ENCODE measurements at regions not wholly inside any gene's neighbourhood (a gene's known extent, or its start where the extent isn't known, plus 50 kb on each side); places are given as distances from the start of the nearest gene placed in this dataset.

- TF ChIP-seq, protein P1, sequence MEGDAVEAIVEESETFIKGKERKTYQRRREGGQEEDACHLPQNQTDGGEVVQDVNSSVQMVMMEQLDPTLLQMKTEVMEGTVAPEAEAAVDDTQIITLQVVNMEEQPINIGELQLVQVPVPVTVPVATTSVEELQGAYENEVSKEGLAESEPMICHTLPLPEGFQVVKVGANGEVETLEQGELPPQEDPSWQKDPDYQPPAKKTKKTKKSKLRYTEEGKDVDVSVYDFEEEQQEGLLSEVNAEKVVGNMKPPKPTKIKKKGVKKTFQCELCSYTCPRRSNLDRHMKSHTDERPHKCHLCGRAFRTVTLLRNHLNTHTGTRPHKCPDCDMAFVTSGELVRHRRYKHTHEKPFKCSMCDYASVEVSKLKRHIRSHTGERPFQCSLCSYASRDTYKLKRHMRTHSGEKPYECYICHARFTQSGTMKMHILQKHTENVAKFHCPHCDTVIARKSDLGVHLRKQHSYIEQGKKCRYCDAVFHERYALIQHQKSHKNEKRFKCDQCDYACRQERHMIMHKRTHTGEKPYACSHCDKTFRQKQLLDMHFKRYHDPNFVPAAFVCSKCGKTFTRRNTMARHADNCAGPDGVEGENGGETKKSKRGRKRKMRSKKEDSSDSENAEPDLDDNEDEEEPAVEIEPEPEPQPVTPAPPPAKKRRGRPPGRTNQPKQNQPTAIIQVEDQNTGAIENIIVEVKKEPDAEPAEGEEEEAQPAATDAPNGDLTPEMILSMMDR (IDR thresholded peaks at IDR 0.05; ENCODE audit: low read depth, low read length, missing control alignments) = no peak
Observed at GRCh38 chr18:67586101-67586500, 69.6 kb upstream of the DSEL start.

DNA sequence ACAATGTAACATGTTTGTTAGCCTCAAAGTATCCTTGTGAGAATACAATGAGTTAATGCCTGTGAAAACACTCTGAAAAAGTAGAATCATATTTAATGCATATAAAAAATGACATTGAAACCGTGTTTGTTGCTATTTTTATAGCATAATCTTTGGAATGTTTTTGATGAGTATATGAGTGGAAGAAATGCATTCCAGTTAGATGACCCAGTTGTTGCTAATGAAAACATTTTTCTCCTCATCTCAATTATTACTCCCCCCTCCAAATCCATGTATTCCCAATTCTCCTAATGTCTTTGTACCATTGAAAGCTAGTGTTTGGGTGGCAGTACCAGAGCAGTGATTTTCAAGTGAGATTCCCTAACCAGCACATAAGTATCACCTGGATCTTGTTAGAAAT is 67.1 kb upstream of the DSEL start:
- TF ChIP-seq, protein P1 (IDR thresholded peaks at IDR 0.05; ENCODE audit: low read depth, low read length, missing control alignments) = no peak

More at GRCh38 chr18:67586101-67586500, 69.6 kb upstream of the DSEL start:
- DNase-seq (ENCODE audit: extremely low read depth, low read depth) = no peak
- H3K4me3 ChIP-seq (replicated peaks; ENCODE audit: low read depth, low read length) = no peak overlapping the region

DNA sequence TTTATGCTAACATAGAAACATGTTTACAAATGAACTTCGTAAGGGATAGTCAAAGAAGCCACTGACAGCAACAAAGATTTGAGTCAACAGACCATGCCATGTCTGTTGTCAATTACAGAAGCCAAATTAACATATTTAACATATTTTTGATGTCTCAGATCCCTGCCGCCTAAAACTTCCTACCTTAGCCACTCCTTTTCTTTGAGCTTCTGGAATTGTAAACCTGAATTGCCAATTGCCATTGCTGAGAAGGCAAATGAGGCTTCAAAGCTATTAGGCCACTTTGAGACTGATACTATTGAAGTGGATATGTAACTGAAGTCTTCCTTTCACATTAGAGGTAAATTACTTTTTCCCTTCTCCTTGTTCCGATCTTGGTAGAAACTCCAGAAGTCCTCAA is 66.0 kb upstream of the DSEL start:
- DNase-seq (ENCODE audit: extremely low read depth, low read depth) = no peak
- H3K4me3 ChIP-seq (replicated peaks; ENCODE audit: low read depth, low read length) = no peak overlapping the region
- TF ChIP-seq, protein P1 (IDR thresholded peaks at IDR 0.05; ENCODE audit: low read depth, low read length, missing control alignments) = no peak

More for the DNA sequence above, 67.1 kb upstream of the DSEL start:
- DNase-seq (ENCODE audit: extremely low read depth, low read depth) = no peak
- no peak overlapping the region for H3K4me3 ChIP-seq (replicated peaks; ENCODE audit: low read depth, low read length)

DNA sequence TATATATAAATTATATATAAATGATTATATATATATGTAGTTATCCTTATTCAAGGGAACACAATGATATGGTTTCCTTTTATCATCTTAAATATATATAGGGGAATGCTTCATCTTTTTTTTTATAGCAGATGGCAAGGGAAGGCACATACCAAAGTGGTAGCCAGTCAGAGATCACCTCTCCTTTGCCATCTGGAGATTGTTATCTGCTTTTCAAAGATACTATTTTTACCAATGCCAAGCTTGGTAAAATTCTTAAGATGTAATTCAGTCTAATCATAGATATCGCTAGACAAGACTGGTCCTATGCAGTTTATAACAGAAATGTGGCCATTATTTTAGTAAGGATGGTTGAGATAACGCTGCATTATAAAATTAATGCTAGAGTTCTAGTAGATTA is 64.7 kb upstream of the DSEL start:
- no peak for DNase-seq (ENCODE audit: extremely low read depth, low read depth)
- TF ChIP-seq, protein P1 (IDR thresholded peaks at IDR 0.05; ENCODE audit: low read depth, low read length, missing control alignments) = no peak
- H3K4me3 ChIP-seq (replicated peaks; ENCODE audit: low read depth, low read length) = no peak overlapping the region

- H3K4me3 ChIP-seq (replicated peaks; ENCODE audit: low read depth, low read length) = no peak overlapping the region
- TF ChIP-seq, protein P1 (IDR thresholded peaks at IDR 0.05; ENCODE audit: low read depth, low read length, missing control alignments) = no peak
- DNase-seq (ENCODE audit: extremely low read depth, low read depth) = no peak
Observed at GRCh38 chr18:67577386-67577785, 60.9 kb upstream of the DSEL start.

- TF ChIP-seq, protein P1 (IDR thresholded peaks at IDR 0.05; ENCODE audit: low read depth, low read length, missing control alignments) = no peak
- H3K4me3 ChIP-seq (replicated peaks; ENCODE audit: low read depth, low read length) = no peak overlapping the region
- no peak for DNase-seq (ENCODE audit: extremely low read depth, low read depth)
Observed at GRCh38 chr18:67574749-67575148, 58.2 kb upstream of the DSEL start.

DNA sequence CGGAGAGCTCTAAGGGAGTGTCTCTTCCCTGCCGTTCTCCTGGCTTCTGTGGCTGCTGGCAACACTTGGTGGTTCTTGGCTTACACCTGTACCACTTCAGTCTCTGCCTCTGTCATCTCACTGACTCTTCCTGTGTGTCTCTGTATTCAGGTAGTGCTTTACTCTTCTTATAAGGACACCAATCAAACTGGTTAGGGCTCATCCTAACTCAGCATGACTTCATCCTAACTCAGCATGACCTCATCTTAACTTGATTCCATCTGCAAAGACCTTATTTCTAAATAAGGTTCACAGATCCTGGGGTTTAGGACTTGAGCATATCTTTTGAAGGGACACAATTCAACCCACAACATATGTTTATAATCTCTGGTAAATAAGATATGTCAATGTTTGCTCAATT is 51.6 kb upstream of the DSEL start:
- DNase-seq (ENCODE audit: extremely low read depth, low read depth) = no peak
- TF ChIP-seq, protein P1 (IDR thresholded peaks at IDR 0.05; ENCODE audit: low read depth, low read length, missing control alignments) = no peak
- no peak overlapping the region for H3K4me3 ChIP-seq (replicated peaks; ENCODE audit: low read depth, low read length)
